ENCODE measurements at regions not wholly inside any gene's neighbourhood (a gene's known extent, or its start where the extent isn't known, plus 50 kb on each side); places are given as distances from the start of the nearest gene placed in this dataset.

GRCh38 chrX:144896323-144896722 lies 351.0 kb upstream of the SPANXN1 start:
- TF ChIP-seq CTCF (conservative IDR thresholded peaks at IDR 0.05) = peak; percentile 65
- H3K4me1 Mint-ChIP-seq = peaks cover 14% of the 10 kb centered on the region in 2 experiments
- H3K79me2 ChIP-seq (ENCODE audit: insufficient read depth, low read length) = no peaks in the 10 kb centered on the region
- no peaks in the 10 kb centered on the region for H3K27me3 Mint-ChIP-seq (ENCODE audit: low read depth)
- no peak overlapping the region for H3T11ph ChIP-seq (ENCODE audit: low read length)
- H3K9me3 ChIP-seq (ENCODE audit: control insufficient read depth, low read depth, low read length) = peaks cover 18% of the 10 kb centered on the region
- H3K9ac ChIP-seq (ENCODE audit: extremely low read depth, insufficient read length, low read length) = no peak overlapping the region
- H2AK5ac ChIP-seq (ENCODE audit: insufficient read length, low read length) = no peak overlapping the region
- H3K18ac ChIP-seq (ENCODE audit: insufficient read length, low read depth, low read length) = no peak overlapping the region
- peaks cover 0 to 3% (median 0%) of the 10 kb centered on the region in 3 experiments; a peak in 3 of 7 replicates for H3K36me3 Mint-ChIP-seq (ENCODE audit: insufficient read depth in 1 of 3, low read depth in 3 of 3)
- no peak overlapping the region for H3K27ac Mint-ChIP-seq
- no peaks in the 10 kb centered on the region for H3K27me3 ChIP-seq (ENCODE audit: insufficient read depth, low read length)
- H3K4me3 Mint-ChIP-seq = no peak overlapping the region
- H3K23ac ChIP-seq (ENCODE audit: insufficient read length, low read depth, low read length) = no peak overlapping the region
- no peak overlapping the region for H2BK5ac ChIP-seq (ENCODE audit: insufficient read length, low read length)
- H3K79me1 ChIP-seq (ENCODE audit: insufficient read depth, low read depth, low read length, poor library complexity, severe bottlenecking) = no peaks in the 10 kb centered on the region
- H4K91ac ChIP-seq (ENCODE audit: insufficient read length, low read depth, low read length) = no peak overlapping the region
- peaks cover 49 to 64% of the 10 kb centered on the region in 2 experiments for H3K9me3 Mint-ChIP-seq
- no peak overlapping the region for H3K56ac ChIP-seq (ENCODE audit: insufficient read length, low read depth, low read length)
- no peak overlapping the region for H4K8ac ChIP-seq (replicated peaks; ENCODE audit: insufficient read length, low read depth, low read length)
- no peak overlapping the region for H3K14ac ChIP-seq (ENCODE audit: insufficient read depth, low read length)
- no peak overlapping the region for H2BK12ac ChIP-seq (ENCODE audit: insufficient read length, low read depth, low read length)
- no peak overlapping the region for H2BK20ac ChIP-seq (ENCODE audit: low read depth, low read length, poor library complexity, severe bottlenecking)
- no peaks in the 10 kb centered on the region for H3K4me1 ChIP-seq (ENCODE audit: insufficient read depth, low read length)
- no peaks in the 10 kb centered on the region for H4K20me1 ChIP-seq (ENCODE audit: control insufficient read depth, insufficient read depth, insufficient read length)
- no peak overlapping the region for H2BK120ac ChIP-seq (ENCODE audit: low read depth, low read length, poor library complexity, severe bottlenecking)
- H3K23me2 ChIP-seq (ENCODE audit: insufficient read length, low read depth, low read length, poor library complexity, severe bottlenecking) = no peaks in the 10 kb centered on the region
- H2BK15ac ChIP-seq (ENCODE audit: low read depth, low read length) = no peak overlapping the region
- H3K4me2 ChIP-seq (ENCODE audit: insufficient read depth, insufficient read length, low read length) = no peak overlapping the region
- no peak overlapping the region for H3K27ac ChIP-seq (ENCODE audit: insufficient read length, low read depth, low read length)
- no peak overlapping the region for H2AFZ ChIP-seq (ENCODE audit: low read length)
- no peak for DNase-seq
- no peak overlapping the region for H3K4ac ChIP-seq (ENCODE audit: low read depth, low read length)
- H4K5ac ChIP-seq (ENCODE audit: insufficient read length, low read depth, low read length) = no peak overlapping the region

Data from H9 (cell line).